SK-N-SH (cell line): ENCODE measurements at regions not wholly inside any gene's neighbourhood (a gene's known extent, or its start where the extent isn't known, plus 50 kb on each side); places are given as distances from the start of the nearest gene placed in this dataset.

Experiments used
- GABPA ChIP-seq: IDR thresholded peaks from 2 replicates; pipeline ENCODE4 v1.4.0; 2012; ENCODE audit warnings: low read depth, mild to moderate bottlenecking
- POLR2AphosphoS5 ChIP-seq: IDR thresholded peaks from 2 replicates; pipeline ENCODE4 v1.6.1; 2012; ENCODE audit warnings: low read depth, low read length
- RCOR1 ChIP-seq: fragments of 150-350 bp; IDR thresholded peaks from 2 replicates; pipeline ENCODE4 v1.6.1; 2017; ENCODE audit warnings: antibody characterized with exemption, low read length
- TF ChIP-seq, protein P1 (sequence below): fragments of 200-600 bp; sonication (generic); IDR thresholded peaks from 2 replicates; pipeline ENCODE4 v1.6.1; 2017; ENCODE audit warnings: antibody characterized with exemption, mild to moderate bottlenecking, moderate library complexity
- TF ChIP-seq, protein P2 (sequence below): IDR thresholded peaks from 2 replicates; pipeline ENCODE4 v1.4.0; 2012; ENCODE audit warnings: low read depth, borderline replicate concordance
- TF ChIP-seq, protein P3 (sequence below): IDR thresholded peaks from 2 replicates; pipeline ENCODE4 v1.4.0; 2012; ENCODE audit warnings: low read depth
- TF ChIP-seq, protein P4 (sequence below): IDR thresholded peaks from 2 replicates; pipeline ENCODE4 v1.6.1; 2012; ENCODE audit warnings: mild to moderate bottlenecking, low read depth, low read length, moderate library complexity

DNA sequence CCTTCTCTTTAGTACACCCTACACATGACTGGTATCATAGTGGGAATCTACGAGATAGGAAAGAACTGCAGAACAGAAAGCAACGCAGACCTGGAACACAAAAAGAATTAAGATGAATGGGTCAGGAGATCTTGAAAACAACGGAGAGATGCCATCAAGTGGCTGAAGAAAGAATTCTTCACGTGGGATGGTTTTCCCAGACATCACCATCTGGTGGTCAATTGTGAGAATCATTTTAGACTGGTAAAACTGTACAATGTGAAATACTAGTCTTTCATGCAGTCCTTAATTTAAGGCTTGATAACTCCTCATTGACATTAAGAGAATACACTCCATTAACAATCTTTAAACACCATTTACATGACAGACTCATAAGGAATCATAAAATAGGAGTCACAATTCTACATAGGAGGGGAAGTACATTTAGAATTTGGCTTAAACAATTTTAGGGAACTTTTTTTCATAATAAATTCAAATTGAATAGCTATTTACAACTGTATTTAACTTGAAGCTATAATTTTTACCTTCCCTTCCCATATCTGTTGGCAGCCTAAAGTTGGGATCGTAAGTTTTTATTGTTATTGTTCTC lies 128.4 kb upstream of the TRPM3 start:
- TF ChIP-seq, protein P1, sequence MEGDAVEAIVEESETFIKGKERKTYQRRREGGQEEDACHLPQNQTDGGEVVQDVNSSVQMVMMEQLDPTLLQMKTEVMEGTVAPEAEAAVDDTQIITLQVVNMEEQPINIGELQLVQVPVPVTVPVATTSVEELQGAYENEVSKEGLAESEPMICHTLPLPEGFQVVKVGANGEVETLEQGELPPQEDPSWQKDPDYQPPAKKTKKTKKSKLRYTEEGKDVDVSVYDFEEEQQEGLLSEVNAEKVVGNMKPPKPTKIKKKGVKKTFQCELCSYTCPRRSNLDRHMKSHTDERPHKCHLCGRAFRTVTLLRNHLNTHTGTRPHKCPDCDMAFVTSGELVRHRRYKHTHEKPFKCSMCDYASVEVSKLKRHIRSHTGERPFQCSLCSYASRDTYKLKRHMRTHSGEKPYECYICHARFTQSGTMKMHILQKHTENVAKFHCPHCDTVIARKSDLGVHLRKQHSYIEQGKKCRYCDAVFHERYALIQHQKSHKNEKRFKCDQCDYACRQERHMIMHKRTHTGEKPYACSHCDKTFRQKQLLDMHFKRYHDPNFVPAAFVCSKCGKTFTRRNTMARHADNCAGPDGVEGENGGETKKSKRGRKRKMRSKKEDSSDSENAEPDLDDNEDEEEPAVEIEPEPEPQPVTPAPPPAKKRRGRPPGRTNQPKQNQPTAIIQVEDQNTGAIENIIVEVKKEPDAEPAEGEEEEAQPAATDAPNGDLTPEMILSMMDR, result peak; percentile 87
- TF ChIP-seq, protein P2, sequence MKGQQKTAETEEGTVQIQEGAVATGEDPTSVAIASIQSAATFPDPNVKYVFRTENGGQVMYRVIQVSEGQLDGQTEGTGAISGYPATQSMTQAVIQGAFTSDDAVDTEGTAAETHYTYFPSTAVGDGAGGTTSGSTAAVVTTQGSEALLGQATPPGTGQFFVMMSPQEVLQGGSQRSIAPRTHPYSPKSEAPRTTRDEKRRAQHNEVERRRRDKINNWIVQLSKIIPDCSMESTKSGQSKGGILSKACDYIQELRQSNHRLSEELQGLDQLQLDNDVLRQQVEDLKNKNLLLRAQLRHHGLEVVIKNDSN, result peak; percentile 8; the same call in 1 of the 2 replicates
- TF ChIP-seq RCOR1, result no peak
- TF ChIP-seq POLR2AphosphoS5, result no peak
- TF ChIP-seq, protein P3, sequence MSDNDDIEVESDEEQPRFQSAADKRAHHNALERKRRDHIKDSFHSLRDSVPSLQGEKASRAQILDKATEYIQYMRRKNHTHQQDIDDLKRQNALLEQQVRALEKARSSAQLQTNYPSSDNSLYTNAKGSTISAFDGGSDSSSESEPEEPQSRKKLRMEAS, result peak; percentile 63
- no peak for TF ChIP-seq GABPA
- TF ChIP-seq, protein P4, sequence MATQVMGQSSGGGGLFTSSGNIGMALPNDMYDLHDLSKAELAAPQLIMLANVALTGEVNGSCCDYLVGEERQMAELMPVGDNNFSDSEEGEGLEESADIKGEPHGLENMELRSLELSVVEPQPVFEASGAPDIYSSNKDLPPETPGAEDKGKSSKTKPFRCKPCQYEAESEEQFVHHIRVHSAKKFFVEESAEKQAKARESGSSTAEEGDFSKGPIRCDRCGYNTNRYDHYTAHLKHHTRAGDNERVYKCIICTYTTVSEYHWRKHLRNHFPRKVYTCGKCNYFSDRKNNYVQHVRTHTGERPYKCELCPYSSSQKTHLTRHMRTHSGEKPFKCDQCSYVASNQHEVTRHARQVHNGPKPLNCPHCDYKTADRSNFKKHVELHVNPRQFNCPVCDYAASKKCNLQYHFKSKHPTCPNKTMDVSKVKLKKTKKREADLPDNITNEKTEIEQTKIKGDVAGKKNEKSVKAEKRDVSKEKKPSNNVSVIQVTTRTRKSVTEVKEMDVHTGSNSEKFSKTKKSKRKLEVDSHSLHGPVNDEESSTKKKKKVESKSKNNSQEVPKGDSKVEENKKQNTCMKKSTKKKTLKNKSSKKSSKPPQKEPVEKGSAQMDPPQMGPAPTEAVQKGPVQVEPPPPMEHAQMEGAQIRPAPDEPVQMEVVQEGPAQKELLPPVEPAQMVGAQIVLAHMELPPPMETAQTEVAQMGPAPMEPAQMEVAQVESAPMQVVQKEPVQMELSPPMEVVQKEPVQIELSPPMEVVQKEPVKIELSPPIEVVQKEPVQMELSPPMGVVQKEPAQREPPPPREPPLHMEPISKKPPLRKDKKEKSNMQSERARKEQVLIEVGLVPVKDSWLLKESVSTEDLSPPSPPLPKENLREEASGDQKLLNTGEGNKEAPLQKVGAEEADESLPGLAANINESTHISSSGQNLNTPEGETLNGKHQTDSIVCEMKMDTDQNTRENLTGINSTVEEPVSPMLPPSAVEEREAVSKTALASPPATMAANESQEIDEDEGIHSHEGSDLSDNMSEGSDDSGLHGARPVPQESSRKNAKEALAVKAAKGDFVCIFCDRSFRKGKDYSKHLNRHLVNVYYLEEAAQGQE, result no peak
